GM06990 (cell line): ENCODE measurements at regions not wholly inside any gene's neighbourhood (a gene's known extent, or its start where the extent isn't known, plus 50 kb on each side); places are given as distances from the start of the nearest gene placed in this dataset.

Experiments
- DNase-seq: peaks from one replicate; pipeline ENCODE4 v3.0.0-alpha.2; 2011; ENCODE audit not compliant: insufficient read length; ENCODE audit errors: extremely low read depth
- H3K27me3 ChIP-seq: replicated peaks from 2 replicates; pipeline ENCODE4 v1.6.0; 2011; ENCODE audit warnings: low read length; ENCODE audit not compliant: control insufficient read depth, insufficient read depth
- H3K36me3 ChIP-seq: 2 replicates; pipeline ENCODE4 v1.5.1; 2011; ENCODE audit warnings: low read length; ENCODE audit not compliant: control insufficient read depth, insufficient read depth
- H3K4me3 ChIP-seq: replicated peaks from 2 replicates; pipeline ENCODE4 v1.5.1; 2011; ENCODE audit warnings: low read depth, mild to moderate bottlenecking, control low read depth, low read length
- CTCF ChIP-seq: IDR thresholded peaks from 2 replicates; pipeline ENCODE4 v1.5.1; 2011; ENCODE audit warnings: low read length, control low read depth, mild to moderate bottlenecking, inconsistent platforms; ENCODE audit not compliant: insufficient read depth, poor library complexity, severe bottlenecking

GRCh38 chr1:101089613-101090338, 64.2 kb upstream of the DPH5 start:
- Histone ChIP-seq H3K36me3 (no peaks in the 10 kb centered on the region), H3K27me3 (no peaks in the 10 kb centered on the region), H3K4me3 (no peak overlapping the region)
- no peak for DNase-seq
- TF ChIP-seq CTCF = no peak

- no peak for DNase-seq
- no peaks in the 10 kb centered on the region for H3K27me3 ChIP-seq
- TF ChIP-seq CTCF = no peak
- no peaks in the 10 kb centered on the region for H3K36me3 ChIP-seq
- no peak overlapping the region for H3K4me3 ChIP-seq
Observed at GRCh38 chr1:101088431-101088830, 62.8 kb upstream of the DPH5 start.

- H3K4me3 ChIP-seq = no peak overlapping the region
- no peaks in the 10 kb centered on the region for H3K27me3 ChIP-seq
- no peak for TF ChIP-seq CTCF
- H3K36me3 ChIP-seq = no peaks in the 10 kb centered on the region
- no peak for DNase-seq
Observed at GRCh38 chr1:101086783-101087182, 61.2 kb upstream of the DPH5 start.

- Histone ChIP-seq H3K4me3 (no peak overlapping the region), H3K27me3 (no peaks in the 10 kb centered on the region), H3K36me3 (peaks cover 5% of the 10 kb centered on the region; the same call in 1 of the 2 replicates)
- DNase-seq = peak; percentile 50
- TF ChIP-seq CTCF = no peak
Observed at GRCh38 chr1:101081496-101082488, 56.2 kb upstream of the DPH5 start.

- no peak overlapping the region for H3K4me3 ChIP-seq
- no peak for TF ChIP-seq CTCF
- DNase-seq = no peak
- peaks cover 5% of the 10 kb centered on the region; the same call in 1 of the 2 replicates for H3K36me3 ChIP-seq
- no peaks in the 10 kb centered on the region for H3K27me3 ChIP-seq
Observed at GRCh38 chr1:101080859-101081258, 55.3 kb upstream of the DPH5 start.
